RWPE2 (cell line): ENCODE measurements at regions not wholly inside any gene's neighbourhood (a gene's known extent, or its start where the extent isn't known, plus 50 kb on each side); places are given as distances from the start of the nearest gene placed in this dataset.

ENCODE experiments used
- ATAC-seq: fragments of 200-7000 bp; cut with Tn5 transposase; 3 replicates; pipeline ENCODE4 v1.9.1; 2021; ENCODE audit warnings: low read depth
- DNase-seq: peaks from one replicate; pipeline ENCODE4 v3.0.0-alpha.2; 2020; ENCODE audit warnings: low spot score
- H3K27ac ChIP-seq: fragments of 450-650 bp; 2 replicates; pipeline ENCODE4 v1.5.1; 2017; ENCODE audit warnings: mild to moderate bottlenecking; ENCODE audit not compliant: poor library complexity, severe bottlenecking
- H3K27me3 ChIP-seq: fragments of 250-450 bp; sonication (Bioruptor Pico); 2 replicates; pipeline ENCODE4 v1.5.1; 2021; ENCODE audit warnings: mild to moderate bottlenecking, moderate library complexity; ENCODE audit not compliant: insufficient read depth, poor library complexity, severe bottlenecking
- H3K36me3 ChIP-seq: fragments of 250-450 bp; sonication (Bioruptor Pico); 2 replicates; pipeline ENCODE4 v1.5.1; 2020; ENCODE audit warnings: low read depth, mild to moderate bottlenecking, moderate library complexity
- H3K4me1 ChIP-seq: fragments of 250-450 bp; sonication (Bioruptor Pico); 2 replicates; pipeline ENCODE4 v1.5.1; 2021; ENCODE audit warnings: mild to moderate bottlenecking, moderate library complexity; ENCODE audit not compliant: insufficient read depth, poor library complexity, severe bottlenecking
- H3K4me3 ChIP-seq: fragments of 250-450 bp; sonication (Bioruptor Pico); 2 replicates; pipeline ENCODE4 v1.5.1; 2021; ENCODE audit warnings: mild to moderate bottlenecking, moderate library complexity; ENCODE audit not compliant: severe bottlenecking
- H3K9me3 ChIP-seq: fragments of 250-450 bp; sonication (Bioruptor Pico); 2 replicates; pipeline ENCODE4 v1.5.1; 2021; ENCODE audit warnings: mild to moderate bottlenecking, moderate library complexity; ENCODE audit not compliant: severe bottlenecking
- TF ChIP-seq, protein P1 (sequence below): fragments of 450-650 bp; IDR thresholded peaks from one replicate; pipeline ENCODE4 v1.5.1; 2017; ENCODE audit warnings: mild to moderate bottlenecking, moderate library complexity; ENCODE audit not compliant: poor library complexity, severe bottlenecking

DNA sequence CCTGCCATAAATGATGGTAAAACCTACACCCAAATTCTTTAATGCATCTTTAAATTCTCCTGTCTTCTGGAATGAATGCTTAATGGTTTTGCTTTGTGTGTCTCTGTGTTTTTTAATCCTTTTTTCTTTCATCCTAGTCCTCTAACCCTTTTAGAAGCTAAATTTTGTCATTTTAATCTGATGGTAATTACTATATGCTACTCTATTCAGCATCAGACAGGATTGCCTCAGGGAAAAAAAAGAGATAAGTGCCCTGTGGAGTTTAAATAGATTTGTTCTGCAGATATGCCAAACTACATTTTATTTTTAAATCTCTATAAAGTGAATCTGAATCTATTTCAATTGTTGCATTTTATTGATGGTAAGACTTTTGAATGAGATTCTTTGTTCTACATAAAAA, 966.8 kb downstream of the NSUN3 start:
- no peak for ATAC-seq
- Histone ChIP-seq H3K27ac (no peak overlapping the region), H3K9me3 (no peaks in the 10 kb centered on the region), H3K4me3 (no peak overlapping the region), H3K27me3 (no peaks in the 10 kb centered on the region), H3K36me3 (no peaks in the 10 kb centered on the region), H3K4me1 (no peaks in the 10 kb centered on the region)
- DNase-seq: no peak
- TF ChIP-seq, protein P1, sequence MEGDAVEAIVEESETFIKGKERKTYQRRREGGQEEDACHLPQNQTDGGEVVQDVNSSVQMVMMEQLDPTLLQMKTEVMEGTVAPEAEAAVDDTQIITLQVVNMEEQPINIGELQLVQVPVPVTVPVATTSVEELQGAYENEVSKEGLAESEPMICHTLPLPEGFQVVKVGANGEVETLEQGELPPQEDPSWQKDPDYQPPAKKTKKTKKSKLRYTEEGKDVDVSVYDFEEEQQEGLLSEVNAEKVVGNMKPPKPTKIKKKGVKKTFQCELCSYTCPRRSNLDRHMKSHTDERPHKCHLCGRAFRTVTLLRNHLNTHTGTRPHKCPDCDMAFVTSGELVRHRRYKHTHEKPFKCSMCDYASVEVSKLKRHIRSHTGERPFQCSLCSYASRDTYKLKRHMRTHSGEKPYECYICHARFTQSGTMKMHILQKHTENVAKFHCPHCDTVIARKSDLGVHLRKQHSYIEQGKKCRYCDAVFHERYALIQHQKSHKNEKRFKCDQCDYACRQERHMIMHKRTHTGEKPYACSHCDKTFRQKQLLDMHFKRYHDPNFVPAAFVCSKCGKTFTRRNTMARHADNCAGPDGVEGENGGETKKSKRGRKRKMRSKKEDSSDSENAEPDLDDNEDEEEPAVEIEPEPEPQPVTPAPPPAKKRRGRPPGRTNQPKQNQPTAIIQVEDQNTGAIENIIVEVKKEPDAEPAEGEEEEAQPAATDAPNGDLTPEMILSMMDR: no peak

GRCh38 chr3:95036526-95037021, 973.7 kb downstream of the NSUN3 start:
- Histone ChIP-seq H3K36me3 (no peaks in the 10 kb centered on the region), H3K27me3 (no peaks in the 10 kb centered on the region), H3K27ac (no peak overlapping the region), H3K9me3 (no peaks in the 10 kb centered on the region), H3K4me1 (no peaks in the 10 kb centered on the region), H3K4me3 (no peak overlapping the region)
- ATAC-seq: no peak
- no peak for DNase-seq
- TF ChIP-seq, protein P1: no peak

- ATAC-seq (no peak), DNase-seq (no peak)
- Histone ChIP-seq H3K27ac (no peak overlapping the region), H3K36me3 (no peaks in the 10 kb centered on the region), H3K4me3 (no peak overlapping the region), H3K9me3 (no peaks in the 10 kb centered on the region), H3K4me1 (no peaks in the 10 kb centered on the region), H3K27me3 (no peaks in the 10 kb centered on the region)
- TF ChIP-seq, protein P1: no peak
Measured at GRCh38 chr3:95037097-95037496, 974.2 kb downstream of the NSUN3 start.

- TF ChIP-seq, protein P1: no peak
- ATAC-seq (no peak), DNase-seq (no peak)
- no peaks in the 10 kb centered on the region for H3K27me3 ChIP-seq
- no peaks in the 10 kb centered on the region for H3K9me3 ChIP-seq
- no peaks in the 10 kb centered on the region for H3K36me3 ChIP-seq
- no peak overlapping the region for H3K27ac ChIP-seq
- no peaks in the 10 kb centered on the region for H3K4me1 ChIP-seq
- H3K4me3 ChIP-seq: no peak overlapping the region
Measured at GRCh38 chr3:95037927-95038326, 975.1 kb downstream of the NSUN3 start.

GRCh38 chr3:95044101-95044500, 981.2 kb downstream of the NSUN3 start:
- TF ChIP-seq, protein P1: no peak
- ATAC-seq (no peak), DNase-seq (no peak)
- Histone ChIP-seq H3K27me3 (no peaks in the 10 kb centered on the region), H3K36me3 (no peaks in the 10 kb centered on the region), H3K4me3 (no peak overlapping the region), H3K9me3 (no peaks in the 10 kb centered on the region), H3K4me1 (no peaks in the 10 kb centered on the region), H3K27ac (no peak overlapping the region)
